ENCODE measurements at regions not wholly inside any gene's neighbourhood (a gene's known extent, or its start where the extent isn't known, plus 50 kb on each side); places are given as distances from the start of the nearest gene placed in this dataset.

DNA sequence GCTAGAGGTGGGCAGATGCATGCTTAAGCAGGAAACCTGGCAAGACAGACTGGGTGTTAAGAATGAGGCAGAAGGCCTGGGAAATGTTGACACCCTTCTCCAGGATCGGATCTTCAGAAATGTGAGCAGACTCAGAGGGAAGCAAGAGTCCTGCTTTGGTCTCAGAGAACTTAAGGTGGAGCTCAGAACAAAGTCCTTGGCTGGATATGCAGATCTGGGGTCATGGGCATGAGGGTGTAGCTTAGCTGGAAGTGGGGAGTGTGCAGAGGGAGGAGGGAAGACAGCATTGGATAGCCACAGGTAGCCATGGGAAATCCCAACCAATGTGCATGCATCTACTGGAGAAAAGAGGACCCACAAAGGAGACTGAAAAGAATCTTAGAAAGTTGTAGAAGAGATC, 58.6 kb upstream of the CDON start:
- TF ChIP-seq, protein P1, sequence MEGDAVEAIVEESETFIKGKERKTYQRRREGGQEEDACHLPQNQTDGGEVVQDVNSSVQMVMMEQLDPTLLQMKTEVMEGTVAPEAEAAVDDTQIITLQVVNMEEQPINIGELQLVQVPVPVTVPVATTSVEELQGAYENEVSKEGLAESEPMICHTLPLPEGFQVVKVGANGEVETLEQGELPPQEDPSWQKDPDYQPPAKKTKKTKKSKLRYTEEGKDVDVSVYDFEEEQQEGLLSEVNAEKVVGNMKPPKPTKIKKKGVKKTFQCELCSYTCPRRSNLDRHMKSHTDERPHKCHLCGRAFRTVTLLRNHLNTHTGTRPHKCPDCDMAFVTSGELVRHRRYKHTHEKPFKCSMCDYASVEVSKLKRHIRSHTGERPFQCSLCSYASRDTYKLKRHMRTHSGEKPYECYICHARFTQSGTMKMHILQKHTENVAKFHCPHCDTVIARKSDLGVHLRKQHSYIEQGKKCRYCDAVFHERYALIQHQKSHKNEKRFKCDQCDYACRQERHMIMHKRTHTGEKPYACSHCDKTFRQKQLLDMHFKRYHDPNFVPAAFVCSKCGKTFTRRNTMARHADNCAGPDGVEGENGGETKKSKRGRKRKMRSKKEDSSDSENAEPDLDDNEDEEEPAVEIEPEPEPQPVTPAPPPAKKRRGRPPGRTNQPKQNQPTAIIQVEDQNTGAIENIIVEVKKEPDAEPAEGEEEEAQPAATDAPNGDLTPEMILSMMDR (IDR thresholded peaks at IDR 0.05; ENCODE audit: insufficient read depth, low read depth, low read length), result no peak
- no peak for TF ChIP-seq EZH2 (IDR thresholded peaks at IDR 0.05; ENCODE audit: insufficient read depth, low read length)
